ENCODE measurements at regions not wholly inside any gene's neighbourhood (a gene's known extent, or its start where the extent isn't known, plus 50 kb on each side); places are given as distances from the start of the nearest gene placed in this dataset.

- Histone ChIP-seq H3K27me3 (no peaks in the 10 kb centered on the region), H3K4me3 (ENCODE audit: low read depth in 1 of 2, low read length in 1 of 2) (no peak overlapping the region), H3K4me1 (ENCODE audit: control insufficient read depth in 1 of 2, insufficient read depth in 1 of 2, low read depth in 1 of 2, low read length in 1 of 2) (no peaks in the 10 kb centered on the region), H3K27ac (no peak overlapping the region), H3K9me3 (peaks cover 5% of the 10 kb centered on the region), H3K36me3 (no peaks in the 10 kb centered on the region)
- TF ChIP-seq CTCF (IDR thresholded peaks at IDR 0.05): no peak
These were observed 1472.7 kb upstream of the ZEB2 start for GRCh38 chr2:145992572-145992971.

- Histone ChIP-seq H3K4me1 (ENCODE audit: control insufficient read depth in 1 of 2, insufficient read depth in 1 of 2, low read depth in 1 of 2, low read length in 1 of 2) (no peaks in the 10 kb centered on the region), H3K27ac (no peak overlapping the region), H3K36me3 (no peaks in the 10 kb centered on the region), H3K27me3 (no peaks in the 10 kb centered on the region), H3K4me3 (ENCODE audit: low read depth in 1 of 2, low read length in 1 of 2) (no peak overlapping the region), H3K9me3 (peaks cover 5% of the 10 kb centered on the region)
- no peak for TF ChIP-seq CTCF (IDR thresholded peaks at IDR 0.05)
These were observed 1467.9 kb upstream of the ZEB2 start for GRCh38 chr2:145987793-145988192.

DNA sequence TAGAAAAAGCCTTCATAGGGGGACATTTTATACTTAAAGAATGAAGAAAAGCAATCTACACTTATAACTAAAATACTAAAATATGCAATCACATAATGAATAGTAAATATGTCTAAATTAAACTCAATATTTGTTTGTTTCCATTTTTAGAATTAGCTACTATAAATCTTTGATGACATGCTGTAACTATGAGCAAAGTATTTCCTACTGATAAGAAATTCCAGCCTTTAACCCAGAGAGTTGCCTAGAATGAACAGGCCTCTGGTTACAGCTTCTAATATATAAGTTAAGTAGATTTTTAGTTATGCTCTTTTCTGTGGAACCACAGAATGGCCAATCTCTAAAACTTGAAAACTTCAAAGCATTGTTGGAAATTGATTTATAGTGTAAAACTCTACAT lies 1465.6 kb upstream of the ZEB2 start:
- Histone ChIP-seq H3K36me3 (no peaks in the 10 kb centered on the region), H3K27me3 (no peaks in the 10 kb centered on the region), H3K9me3 (no peaks in the 10 kb centered on the region), H3K27ac (no peak overlapping the region), H3K4me3 (ENCODE audit: low read depth in 1 of 2, low read length in 1 of 2) (no peak overlapping the region), H3K4me1 (ENCODE audit: control insufficient read depth in 1 of 2, insufficient read depth in 1 of 2, low read depth in 1 of 2, low read length in 1 of 2) (no peaks in the 10 kb centered on the region)
- TF ChIP-seq CTCF (IDR thresholded peaks at IDR 0.05): no peak

DNA sequence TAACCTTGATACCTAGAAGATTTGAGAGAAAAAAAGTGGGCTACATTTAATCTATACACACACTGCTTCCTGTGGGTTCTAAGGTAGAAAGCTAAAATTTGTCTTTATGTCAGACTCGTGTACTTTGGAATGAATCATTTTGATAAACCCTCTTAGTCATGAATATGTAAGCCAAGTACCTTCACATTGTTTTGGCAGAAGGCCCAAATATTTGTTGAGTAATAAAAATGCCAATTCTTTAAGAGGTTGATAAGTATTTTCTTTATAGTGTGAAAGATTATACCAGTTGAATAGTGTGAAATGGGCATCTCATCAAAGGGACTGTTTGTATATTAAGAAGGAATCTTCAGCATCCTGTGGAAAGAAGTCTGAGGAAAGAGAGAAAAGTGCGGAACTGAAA lies 1464.7 kb upstream of the ZEB2 start:
- no peaks in the 10 kb centered on the region for H3K27me3 ChIP-seq
- no peak for TF ChIP-seq CTCF (IDR thresholded peaks at IDR 0.05)
- no peak overlapping the region for H3K27ac ChIP-seq
- H3K4me1 ChIP-seq (ENCODE audit: control insufficient read depth in 1 of 2, insufficient read depth in 1 of 2, low read depth in 1 of 2, low read length in 1 of 2): no peaks in the 10 kb centered on the region
- no peaks in the 10 kb centered on the region for H3K9me3 ChIP-seq
- no peak overlapping the region for H3K4me3 ChIP-seq (ENCODE audit: low read depth in 1 of 2, low read length in 1 of 2)
- no peaks in the 10 kb centered on the region for H3K36me3 ChIP-seq

DNA sequence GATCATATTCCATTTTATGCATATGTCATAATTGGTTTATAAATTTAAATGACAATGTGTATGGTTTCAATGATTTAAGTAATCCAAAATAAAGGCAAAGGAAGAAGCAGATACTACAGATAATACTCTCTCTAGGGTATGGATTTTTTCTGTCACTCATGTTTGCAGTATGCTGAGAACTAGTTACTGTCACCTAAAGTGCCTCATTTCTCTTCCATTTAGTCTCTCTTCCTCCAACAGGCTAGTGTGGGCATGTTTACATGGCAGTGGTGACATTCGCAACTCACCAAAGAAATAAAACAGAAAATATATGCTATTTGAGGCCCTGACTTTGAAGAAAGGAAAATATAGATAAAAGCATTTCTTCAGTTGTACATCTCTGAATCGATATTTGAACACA lies 1460.4 kb upstream of the ZEB2 start:
- Histone ChIP-seq H3K9me3 (no peaks in the 10 kb centered on the region), H3K36me3 (no peaks in the 10 kb centered on the region), H3K27ac (no peak overlapping the region), H3K27me3 (no peaks in the 10 kb centered on the region), H3K4me1 (ENCODE audit: control insufficient read depth in 1 of 2, insufficient read depth in 1 of 2, low read depth in 1 of 2, low read length in 1 of 2) (no peaks in the 10 kb centered on the region), H3K4me3 (ENCODE audit: low read depth in 1 of 2, low read length in 1 of 2) (no peak overlapping the region)
- no peak for TF ChIP-seq CTCF (IDR thresholded peaks at IDR 0.05)

DNA sequence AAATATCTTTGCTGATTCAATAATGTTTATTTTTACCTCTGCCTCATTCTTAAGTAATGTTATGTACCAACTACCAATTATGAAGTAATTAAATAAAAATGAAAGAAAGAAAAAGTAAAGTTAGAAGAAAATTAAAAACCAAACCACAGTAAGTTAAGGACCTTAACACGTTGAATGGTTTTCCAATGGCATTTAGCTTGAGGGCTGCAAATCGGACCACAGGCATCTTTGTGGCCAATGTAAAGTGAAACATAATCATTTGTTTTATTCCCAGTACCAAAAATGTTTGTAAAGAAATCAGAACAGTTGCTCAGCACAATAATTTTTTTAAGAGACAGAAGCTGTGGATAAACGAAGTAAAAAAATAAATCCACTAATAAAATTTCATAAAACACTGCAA lies 1455.5 kb upstream of the ZEB2 start:
- TF ChIP-seq CTCF (IDR thresholded peaks at IDR 0.05): no peak
- Histone ChIP-seq H3K4me3 (ENCODE audit: low read depth in 1 of 2, low read length in 1 of 2) (no peak overlapping the region), H3K4me1 (ENCODE audit: control insufficient read depth in 1 of 2, insufficient read depth in 1 of 2, low read depth in 1 of 2, low read length in 1 of 2) (no peaks in the 10 kb centered on the region), H3K36me3 (no peaks in the 10 kb centered on the region), H3K27ac (no peak overlapping the region), H3K27me3 (no peaks in the 10 kb centered on the region), H3K9me3 (no peaks in the 10 kb centered on the region)

Data from neutrophil (primary cell).